Fibroblast of mammary gland (primary cell): ENCODE measurements at regions not wholly inside any gene's neighbourhood (a gene's known extent, or its start where the extent isn't known, plus 50 kb on each side); places are given as distances from the start of the nearest gene placed in this dataset.

Experiments
- DNase-seq: peaks from one replicate; pipeline ENCODE4 v3.0.0-alpha.2; 2010; ENCODE audit warnings: low read depth
- H3K4me3 ChIP-seq: 2 replicates; pipeline ENCODE4 v1.5.1; 2011; ENCODE audit warnings: low read depth, mild to moderate bottlenecking, low read length, moderate library complexity; ENCODE audit not compliant: control insufficient read depth
- CTCF ChIP-seq: conservative IDR thresholded peaks from 2 replicates; pipeline ENCODE4 v1.5.1; 2011; ENCODE audit warnings: low read depth, low read length, inconsistent platforms; ENCODE audit not compliant: control insufficient read depth, insufficient read depth

GRCh38 chr10:43737003-43737402 is 88.3 kb upstream of the ZNF32 start:
- no peak for TF ChIP-seq CTCF
- no peak overlapping the region for H3K4me3 ChIP-seq
- DNase-seq: no peak

- no peak for TF ChIP-seq CTCF
- no peak overlapping the region for H3K4me3 ChIP-seq
- no peak for DNase-seq
Measured at GRCh38 chr10:43735907-43736306, 87.2 kb upstream of the ZNF32 start.

GRCh38 chr10:43734716-43735115 is 86.0 kb upstream of the ZNF32 start:
- no peak for DNase-seq
- no peak overlapping the region for H3K4me3 ChIP-seq
- no peak for TF ChIP-seq CTCF

- no peak for TF ChIP-seq CTCF
- DNase-seq: no peak
- H3K4me3 ChIP-seq: no peak overlapping the region
Measured at GRCh38 chr10:43731486-43731885, 82.8 kb upstream of the ZNF32 start.

- no peak for DNase-seq
- no peak for TF ChIP-seq CTCF
- H3K4me3 ChIP-seq: no peak overlapping the region
Measured at GRCh38 chr10:43728425-43728824, 79.7 kb upstream of the ZNF32 start.

- H3K4me3 ChIP-seq: no peak overlapping the region
- no peak for TF ChIP-seq CTCF
- no peak for DNase-seq
Measured at GRCh38 chr10:43727935-43728334, 79.3 kb upstream of the ZNF32 start.

- TF ChIP-seq CTCF: no peak
- DNase-seq: no peak
- no peak overlapping the region for H3K4me3 ChIP-seq
Measured at GRCh38 chr10:43715334-43715733, 66.7 kb upstream of the ZNF32 start.
